Right cardiac atrium (tissue), 5 donors: ENCODE measurements at regions not wholly inside any gene's neighbourhood (a gene's known extent, or its start where the extent isn't known, plus 50 kb on each side); places are given as distances from the start of the nearest gene placed in this dataset.
A peak's percentile ranks its signal among the peaks of the same experiment; 100 is the strongest.

Experiments
- ATAC-seq, 2 donors: fragments of 200-7000 bp; cut with Tn5 transposase; one replicate each; pipeline versions ENCODE4 v1.8.0 to v1.9.1; 2020; ENCODE audit warnings: moderate library complexity in 2 of 2, mild to moderate bottlenecking in 1 of 2
- DNase-seq, 3 donors: peaks; one replicate each; pipeline ENCODE4 v3.0.0-alpha.2; 2020
- H3K27ac ChIP-seq: one replicate; pipeline ENCODE4 v1.5.1; 2013; ENCODE audit warnings: mild to moderate bottlenecking, low read length, control low read depth, moderate library complexity
- H3K27me3 ChIP-seq: one replicate; pipeline ENCODE4 v1.6.1; 2013; ENCODE audit not compliant: control insufficient read depth, insufficient read depth
- H3K4me1 ChIP-seq: one replicate; pipeline ENCODE4 v1.6.1; 2013; ENCODE audit warnings: low read length; ENCODE audit not compliant: control insufficient read depth, insufficient read depth
- H3K4me3 ChIP-seq: one replicate; pipeline ENCODE4 v1.5.1; 2013; ENCODE audit warnings: low read length, control low read depth
- H3K9me3 ChIP-seq: one replicate; pipeline ENCODE4 v1.6.1; 2013; ENCODE audit warnings: low read length; ENCODE audit not compliant: control insufficient read depth
- WGBS: extraction: QIAGEN DNeasy Blood & Tissue Kit; methylation state at CpG from one replicate; pipeline ENCODE4 v1.1.7; 2013; 5-methylcytosine and 5-hydroxymethylcytosine counted together
- intact Hi-C, 4 donors: fragments of 100-400 bp; cut with DNase I; formaldehyde crosslinking; loops; one replicate each; pipeline versions ENCODE4 v1.11.0 to v1.14.0; 2022 to 2023
- donor health status: healthy with polysubstance abuse.
- donor health status: DM: no; HTN: yes; CAD: no.
- donor health status: DM: no; HTN: no; CAD: no.
- donor health status: DM: no; HTN: yes; CAD: no; lungs with severe emphysema.
- donor health status: DM: yes; HTN: yes; CAD: no.

GRCh38 chr5:155620821-155621410, 607.4 kb downstream of the KIF4B start:
- Histone ChIP-seq H3K27ac (no peak overlapping the region), H3K27me3 (no peaks in the 10 kb centered on the region), H3K9me3 (no peaks in the 10 kb centered on the region), H3K4me3 (no peak overlapping the region), H3K4me1 (no peaks in the 10 kb centered on the region)
- ATAC-seq (no peak), DNase-seq (no peak)
- intact Hi-C loops, result no loop called here
- 39% methylated on average over 7 of the region's 7 CpGs for whole genome bisulfite sequencing

- no peaks in the 10 kb centered on the region for H3K4me1 ChIP-seq
- H3K27ac ChIP-seq, result no peak overlapping the region
- no peak overlapping the region for H3K4me3 ChIP-seq
- 60% methylated on average over 5 of the region's 5 CpGs for WGBS
- no peaks in the 10 kb centered on the region for H3K27me3 ChIP-seq
- no peak for ATAC-seq
- H3K9me3 ChIP-seq, result no peaks in the 10 kb centered on the region
- no peak for DNase-seq
- intact Hi-C loops, result no loop called here
Measured at GRCh38 chr5:155624597-155625241, 611.2 kb downstream of the KIF4B start.

DNA sequence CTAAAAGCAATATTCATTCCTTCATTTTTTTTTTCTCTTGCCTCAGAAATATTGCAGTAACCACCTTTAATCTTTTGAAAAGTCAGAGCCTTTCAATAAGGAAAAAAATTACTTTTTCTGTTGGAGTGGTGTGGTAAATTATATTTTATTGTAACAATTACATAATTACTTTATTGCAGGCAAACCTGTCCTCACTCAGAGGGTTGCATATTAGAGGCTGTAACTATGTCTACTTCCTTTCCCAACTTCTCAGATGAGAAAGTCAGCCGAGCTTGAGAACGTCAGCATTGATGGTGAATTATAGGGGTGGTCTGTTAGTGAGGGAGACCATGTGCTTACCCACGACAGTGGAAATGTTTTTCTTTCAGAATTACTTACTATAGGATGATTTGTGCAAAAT, 611.8 kb downstream of the KIF4B start:
- no peak overlapping the region for H3K27ac ChIP-seq
- H3K27me3 ChIP-seq, result no peaks in the 10 kb centered on the region
- no peak overlapping the region for H3K4me3 ChIP-seq
- ATAC-seq (no peak), DNase-seq (no peak)
- intact Hi-C loops, result no loop called here
- 53% methylated on average over 3 of the region's 3 CpGs for WGBS
- no peaks in the 10 kb centered on the region for H3K4me1 ChIP-seq
- no peaks in the 10 kb centered on the region for H3K9me3 ChIP-seq

- Histone ChIP-seq H3K27ac (no peak overlapping the region), H3K4me1 (no peaks in the 10 kb centered on the region), H3K4me3 (no peak overlapping the region), H3K27me3 (no peaks in the 10 kb centered on the region), H3K9me3 (no peaks in the 10 kb centered on the region)
- intact Hi-C loops, result no loop called here
- WGBS, result 81% methylated on average over 3 of the region's 3 CpGs
- no peak for ATAC-seq
- DNase-seq, result no peak
Measured at GRCh38 chr5:155625897-155626543, 612.5 kb downstream of the KIF4B start.

DNA sequence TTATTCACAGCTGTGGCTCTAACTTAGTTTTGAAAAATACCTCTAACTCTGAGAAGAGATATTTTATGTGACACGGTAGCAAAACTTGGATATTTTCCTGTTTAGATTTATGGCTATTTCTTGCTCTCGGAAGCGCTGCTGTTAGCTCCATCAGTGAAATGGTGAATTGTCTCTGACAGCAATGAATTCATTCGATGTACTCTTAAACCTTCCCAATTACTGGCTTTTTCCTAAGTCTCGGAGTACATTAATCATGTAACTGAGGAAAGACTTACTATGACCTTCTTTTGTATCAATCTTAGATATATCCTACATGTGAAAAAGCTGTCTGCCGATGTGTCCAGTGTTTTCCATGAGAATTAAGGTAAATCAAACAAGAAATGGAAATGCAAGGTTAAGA, 613.0 kb downstream of the KIF4B start:
- ATAC-seq (no peak), DNase-seq (no peak)
- no peaks in the 10 kb centered on the region for H3K27me3 ChIP-seq
- H3K4me3 ChIP-seq, result no peak overlapping the region
- intact Hi-C loops, result no loop called here
- no peaks in the 10 kb centered on the region for H3K4me1 ChIP-seq
- no peaks in the 10 kb centered on the region for H3K9me3 ChIP-seq
- no peak overlapping the region for H3K27ac ChIP-seq
- WGBS, result 83% methylated on average over 6 of the region's 6 CpGs

GRCh38 chr5:155628346-155628745, 614.8 kb downstream of the KIF4B start:
- Histone ChIP-seq H3K27ac (no peak overlapping the region), H3K4me1 (no peaks in the 10 kb centered on the region), H3K27me3 (no peaks in the 10 kb centered on the region), H3K4me3 (no peak overlapping the region), H3K9me3 (no peaks in the 10 kb centered on the region)
- 89% methylated on average over 7 of the region's 7 CpGs for WGBS
- DNase-seq (no peak), ATAC-seq (no peak)
- intact Hi-C loops, result no loop called here

DNA sequence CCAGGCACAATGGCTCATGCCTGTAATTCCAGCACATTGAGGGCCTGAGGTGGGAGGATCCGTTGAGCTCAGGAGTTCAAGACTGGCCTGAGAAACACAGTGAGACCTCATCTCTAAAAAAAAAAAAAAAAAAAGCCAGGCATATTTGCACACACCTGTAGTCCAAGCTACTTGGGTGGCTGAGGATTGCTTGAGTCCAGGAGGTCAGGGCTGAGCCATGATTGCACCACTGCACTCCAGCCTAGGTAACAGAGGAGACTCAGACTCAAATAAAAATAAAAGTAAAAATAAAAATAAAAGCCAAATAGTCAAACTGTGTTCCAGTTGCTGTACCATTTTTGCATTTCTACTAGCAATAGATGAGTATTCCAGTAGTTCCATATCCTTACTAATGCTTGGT, 616.0 kb downstream of the KIF4B start:
- no peak overlapping the region for H3K27ac ChIP-seq
- no peaks in the 10 kb centered on the region for H3K4me1 ChIP-seq
- intact Hi-C loops, result no loop called here
- no peaks in the 10 kb centered on the region for H3K27me3 ChIP-seq
- 86% methylated on average over 1 of the region's 1 CpG for WGBS
- ATAC-seq (no peak), DNase-seq (no peak)
- no peaks in the 10 kb centered on the region for H3K9me3 ChIP-seq
- no peak overlapping the region for H3K4me3 ChIP-seq

DNA sequence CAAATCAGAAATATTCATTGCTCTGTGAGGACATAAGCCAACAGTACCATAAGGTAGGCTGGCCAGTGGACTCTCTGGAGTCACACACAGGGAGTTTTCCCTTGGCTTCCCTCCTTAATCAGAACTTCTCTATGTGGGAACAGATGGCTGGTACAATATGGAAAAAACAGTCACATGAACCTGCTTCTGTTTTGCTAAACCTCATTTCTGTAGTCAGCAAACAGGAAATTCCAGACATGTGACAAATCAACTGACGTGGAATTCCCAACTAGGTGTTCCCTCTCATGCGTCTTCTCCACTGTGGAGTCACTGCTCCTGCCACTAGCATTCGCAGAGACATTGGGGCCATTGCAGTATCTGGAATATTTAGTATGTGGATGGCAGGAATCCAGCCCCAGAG, 617.6 kb downstream of the KIF4B start:
- WGBS, result 53% methylated on average over 3 of the region's 3 CpGs
- no peaks in the 10 kb centered on the region for H3K9me3 ChIP-seq
- no peak overlapping the region for H3K27ac ChIP-seq
- no peaks in the 10 kb centered on the region for H3K27me3 ChIP-seq
- H3K4me1 ChIP-seq, result no peaks in the 10 kb centered on the region
- intact Hi-C loops, result no loop called here
- ATAC-seq (no peak), DNase-seq (no peak)
- no peak overlapping the region for H3K4me3 ChIP-seq

DNA sequence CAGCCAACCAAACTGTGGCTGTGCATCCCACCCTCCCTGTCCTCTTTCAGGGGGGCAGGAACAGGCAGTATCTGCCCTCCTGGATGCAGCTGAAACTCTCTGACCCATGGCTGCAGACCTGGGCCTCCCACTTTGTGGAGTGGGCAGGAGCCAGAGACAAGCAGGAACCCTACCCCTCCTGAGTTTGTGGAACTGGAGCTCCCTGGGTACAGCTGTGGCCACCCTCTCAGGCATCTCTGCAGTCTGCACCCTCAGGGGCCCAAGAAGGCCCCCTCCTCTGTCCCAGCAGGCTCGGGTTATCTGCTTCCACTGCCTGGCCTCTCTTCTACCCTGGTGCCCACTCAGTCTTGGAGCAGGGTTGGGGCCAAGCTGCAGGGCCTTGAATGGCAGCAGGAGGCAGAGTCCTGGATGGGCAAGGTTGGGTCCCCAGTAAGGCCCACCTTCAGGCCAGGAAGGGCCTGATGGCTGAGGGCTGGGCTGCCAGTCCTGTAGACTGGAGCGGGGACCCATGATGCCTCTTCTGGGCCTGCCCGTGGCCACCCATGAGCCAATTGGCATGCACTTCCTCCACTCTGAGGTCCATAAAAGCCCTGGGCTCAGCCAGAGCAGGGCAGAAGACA, 619.9 kb downstream of the KIF4B start:
- intact Hi-C loops, result no loop called here
- H3K9me3 ChIP-seq, result no peaks in the 10 kb centered on the region
- H3K27me3 ChIP-seq, result no peaks in the 10 kb centered on the region
- H3K4me1 ChIP-seq, result no peaks in the 10 kb centered on the region
- DNase-seq (no peak), ATAC-seq (no peak)
- no peak overlapping the region for H3K4me3 ChIP-seq
- 88% methylated on average over 3 of the region's 3 CpGs for WGBS
- no peak overlapping the region for H3K27ac ChIP-seq

DNA sequence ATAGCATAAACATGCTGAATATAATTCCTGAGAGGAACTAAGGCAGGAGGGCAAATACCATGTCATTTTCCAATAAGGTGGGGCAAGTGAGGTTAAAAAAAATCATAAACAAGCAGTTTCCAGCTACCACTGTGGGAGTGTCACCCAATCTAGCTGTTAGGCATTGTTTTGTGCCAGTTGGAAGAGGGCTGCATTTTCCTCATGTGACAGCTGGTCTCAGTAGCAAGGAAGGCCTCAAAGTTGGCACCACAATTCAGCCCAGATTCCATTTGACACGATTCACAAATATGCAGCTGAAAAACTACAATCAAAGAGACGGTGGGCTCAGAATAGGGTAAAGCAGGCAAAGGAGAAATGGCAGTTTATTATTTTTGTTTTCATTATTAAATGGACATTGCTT, 636.1 kb downstream of the KIF4B start:
- Histone ChIP-seq H3K27me3 (no peaks in the 10 kb centered on the region), H3K4me1 (peaks cover 1% of the 10 kb centered on the region), H3K4me3 (no peak overlapping the region), H3K9me3 (no peaks in the 10 kb centered on the region), H3K27ac (no peak overlapping the region)
- ATAC-seq (peak in 1 of 2 donors; percentile 45), DNase-seq (no peak)
- intact Hi-C loops, result no loop called here
- 47% methylated on average over 2 of the region's 2 CpGs for WGBS

- DNase-seq (no peak), ATAC-seq (no peak)
- Histone ChIP-seq H3K9me3 (no peaks in the 10 kb centered on the region), H3K4me3 (no peak overlapping the region), H3K4me1 (no peaks in the 10 kb centered on the region), H3K27ac (no peak overlapping the region), H3K27me3 (no peaks in the 10 kb centered on the region)
- WGBS, result 84% methylated on average over 2 of the region's 2 CpGs
- intact Hi-C loops, result no loop called here
Measured at GRCh38 chr5:155655569-155655968, 642.0 kb downstream of the KIF4B start.
